Activated T-cell treated with anti-CD3 and anti-CD28 coated beads for 4 hours (primary cell): ENCODE measurements at regions not wholly inside any gene's neighbourhood (a gene's known extent, or its start where the extent isn't known, plus 50 kb on each side); places are given as distances from the start of the nearest gene placed in this dataset.
"Not testable (repeated sequence)": the region's sequence is repeated elsewhere in the genome, so short reads cannot be mapped to it uniquely, and the experiment has no call there.

Experiments
- DNase-seq: peaks from one replicate; pipeline ENCODE4 v3.0.0-alpha.2; 2020

DNA sequence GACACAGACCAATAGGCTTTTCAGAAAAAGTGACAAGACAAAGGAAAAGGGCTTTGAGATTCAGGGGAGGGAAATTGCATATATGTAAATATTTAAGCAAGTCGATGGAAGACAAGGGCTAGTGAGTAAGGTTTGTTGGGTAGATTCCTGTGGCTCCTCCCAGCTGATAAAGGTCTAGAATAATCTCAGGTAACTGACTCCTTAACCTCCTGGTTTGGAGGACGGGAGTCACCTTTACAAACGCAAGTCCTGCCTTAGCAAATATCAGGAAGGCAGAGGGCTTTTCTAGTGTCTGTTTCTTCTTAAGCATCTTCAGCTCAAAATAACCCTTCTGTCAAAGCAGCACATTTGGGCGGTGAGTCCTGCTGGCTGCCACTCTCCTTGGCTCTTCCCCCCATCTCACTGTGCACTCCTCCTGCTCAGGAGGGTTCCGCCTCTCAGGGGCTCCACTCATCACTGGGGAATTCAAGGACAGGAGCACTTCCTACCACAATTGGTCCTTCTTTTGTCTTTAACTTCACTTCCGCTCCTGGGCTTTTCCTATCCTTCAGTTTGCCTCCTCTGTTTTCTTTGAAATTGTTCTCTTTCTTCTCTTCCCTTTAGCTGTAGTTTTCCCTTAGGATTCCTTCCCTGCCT, 496.3 kb upstream of the KLF6 start:
- no peak for DNase-seq

DNA sequence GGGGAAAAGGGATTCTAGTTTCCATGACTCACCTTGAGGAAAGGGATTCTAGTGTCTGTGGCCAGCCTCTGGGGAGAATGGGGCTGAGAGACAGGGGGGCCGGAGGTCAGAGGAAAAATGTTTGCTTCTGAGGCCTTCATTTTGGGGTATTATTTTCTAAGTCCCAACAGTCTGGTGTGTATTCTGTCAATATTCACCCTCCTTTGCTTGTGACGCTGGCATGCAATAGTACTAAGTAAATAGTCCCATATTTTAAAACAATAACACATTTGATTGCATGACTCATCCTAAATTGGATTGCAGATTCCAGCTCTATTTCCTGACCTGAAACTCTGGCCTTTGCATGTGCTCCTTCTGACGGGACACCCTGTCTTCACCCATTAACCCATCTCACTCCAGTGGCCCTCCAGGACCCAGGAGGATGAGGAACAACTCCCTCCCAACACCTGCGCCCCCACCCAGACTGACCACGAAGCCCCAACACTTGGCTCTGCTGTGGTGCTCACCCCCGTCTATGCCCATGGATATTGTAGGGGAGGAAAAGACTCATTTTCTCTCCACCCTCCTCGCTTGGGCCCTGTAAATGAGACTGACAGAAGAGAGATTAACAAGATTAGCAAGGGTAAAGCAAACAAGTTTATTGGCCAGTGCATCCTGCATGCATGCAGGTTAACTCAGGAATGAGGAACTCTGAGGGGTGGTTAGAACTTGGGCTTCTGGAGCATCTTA, 495.6 kb upstream of the KLF6 start:
- DNase-seq: no peak

DNA sequence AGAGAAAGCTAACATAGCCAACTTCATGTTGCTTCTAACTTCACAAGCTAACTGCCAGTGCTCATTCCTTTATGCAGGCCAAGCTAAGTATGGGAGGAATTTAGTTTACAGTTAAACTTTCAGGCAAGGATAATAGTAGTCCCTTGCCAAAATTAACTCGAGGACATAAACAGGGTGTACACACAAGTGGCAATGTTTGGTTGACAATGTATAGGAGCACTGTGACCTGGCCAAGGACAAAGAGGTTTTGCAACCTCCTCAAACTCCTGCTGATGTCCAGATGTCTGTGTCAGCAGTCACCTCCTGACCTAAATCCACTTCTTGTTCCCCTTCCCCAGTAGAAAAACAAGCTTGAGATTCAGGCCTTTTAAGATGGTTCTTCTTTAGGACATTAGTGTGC, 494.6 kb upstream of the KLF6 start:
- no peak for DNase-seq

DNA sequence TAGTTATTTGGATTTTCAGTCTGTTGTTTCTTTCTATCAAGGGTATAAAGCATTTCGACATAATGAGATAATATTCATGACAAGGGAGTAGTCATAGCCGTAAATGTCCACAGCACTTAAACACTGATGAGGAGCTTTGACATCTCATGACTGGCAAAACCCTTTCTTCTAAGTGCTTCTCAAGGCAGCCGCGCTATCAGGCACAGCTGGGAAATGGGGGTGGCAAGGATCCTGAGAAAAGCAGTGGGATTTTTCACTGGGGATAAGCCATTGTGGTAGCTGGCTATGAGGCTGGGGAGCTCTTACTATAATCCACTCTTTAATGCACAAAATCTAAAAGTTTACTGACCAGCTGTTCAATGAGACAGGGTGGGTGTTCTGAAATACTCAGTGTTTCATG, 493.2 kb upstream of the KLF6 start:
- no peak for DNase-seq

DNA sequence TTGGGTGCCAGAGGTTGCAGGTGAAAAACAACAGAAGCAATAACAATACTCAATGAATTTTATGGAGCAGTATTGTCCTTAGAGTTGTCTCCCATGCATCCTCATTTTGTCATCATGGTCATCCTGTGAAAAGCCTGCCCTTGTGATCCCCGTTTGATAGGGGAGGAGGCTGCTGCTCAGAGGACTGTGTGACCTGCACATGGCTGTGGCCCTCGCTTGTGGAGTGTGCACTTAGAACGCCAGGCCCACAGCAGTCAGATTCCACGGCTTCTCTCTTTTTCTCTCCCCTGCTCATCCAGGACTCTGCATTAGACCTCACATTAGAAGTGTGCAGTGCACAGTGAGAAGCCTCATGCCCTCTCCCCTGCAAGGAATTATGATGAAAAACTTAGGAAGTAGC, 491.1 kb upstream of the KLF6 start:
- no peak for DNase-seq

DNA sequence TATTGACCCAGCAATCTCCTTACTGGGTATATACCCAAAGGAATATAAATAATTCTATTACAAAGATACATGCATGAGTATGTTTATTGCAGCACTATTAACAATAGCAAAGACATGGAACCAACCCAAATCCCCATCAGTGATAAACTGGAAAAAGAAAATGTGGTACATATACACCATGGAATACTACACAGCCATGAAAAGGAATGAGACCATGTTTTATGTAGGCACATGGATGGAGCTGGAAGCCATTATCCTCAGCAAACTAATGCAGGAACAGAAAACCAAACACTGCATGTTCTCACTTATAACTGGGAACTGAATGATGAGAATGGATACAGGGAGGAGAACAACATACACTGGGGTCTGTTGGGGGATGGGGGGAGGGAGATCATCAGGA, 489.7 kb upstream of the KLF6 start:
- not testable (repeated sequence) for DNase-seq

DNA sequence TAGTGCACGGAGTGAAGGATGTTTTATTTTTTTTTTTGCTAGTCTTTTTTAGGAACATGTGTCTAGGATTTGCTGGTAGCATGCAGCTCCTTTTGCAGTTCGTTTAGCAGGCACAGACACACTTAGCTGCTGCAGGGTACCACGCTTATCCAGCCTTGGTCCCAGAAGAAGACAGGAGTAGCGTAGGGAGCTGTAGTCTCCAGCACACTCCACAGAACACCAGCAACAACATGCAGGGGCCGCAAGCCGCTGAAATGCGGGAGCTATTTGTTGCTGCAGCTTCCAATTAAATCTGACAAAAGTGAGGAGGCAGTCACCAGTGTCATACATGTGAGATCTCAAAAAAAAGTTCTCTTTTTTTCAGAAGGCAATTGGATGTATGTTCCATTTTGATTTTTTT, 486.2 kb upstream of the KLF6 start:
- no peak for DNase-seq

DNA sequence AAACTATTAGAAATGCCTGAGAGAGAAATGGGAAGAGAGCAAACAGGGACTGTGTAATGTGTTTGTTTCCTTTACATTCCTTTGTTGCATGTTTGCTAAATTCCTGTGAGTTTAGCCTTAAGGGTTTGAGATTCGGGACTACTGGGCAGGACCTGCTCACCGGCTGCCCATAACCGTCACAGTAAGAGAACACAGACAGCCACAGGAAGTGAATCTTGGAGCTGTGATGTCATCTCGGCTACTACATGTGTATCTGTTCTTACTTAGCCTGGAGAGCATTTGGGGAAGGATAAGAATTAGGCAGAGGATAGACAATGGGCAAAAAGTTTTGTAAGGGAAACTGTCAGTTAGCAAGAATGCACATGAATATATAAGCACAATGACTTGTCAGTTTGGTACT, 485.1 kb upstream of the KLF6 start:
- DNase-seq: no peak

DNA sequence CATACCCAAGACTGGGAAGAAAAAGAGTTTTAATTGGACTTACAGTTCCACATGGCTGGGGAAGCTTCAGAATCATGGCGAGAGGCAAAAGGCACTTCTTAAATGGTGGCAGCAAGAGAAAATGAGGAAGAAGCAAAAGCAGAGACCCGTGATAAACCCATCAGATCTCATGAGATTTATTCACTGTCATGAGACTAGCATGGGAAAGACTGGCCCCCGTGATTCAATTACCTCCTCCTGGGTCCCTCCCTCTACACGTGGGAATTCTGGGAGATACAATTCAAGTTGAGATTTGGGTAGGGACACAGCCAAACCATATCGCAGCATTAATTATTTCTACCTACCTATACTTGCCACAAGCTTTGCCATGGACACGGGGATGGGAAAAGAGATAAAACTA, 483.5 kb upstream of the KLF6 start:
- DNase-seq: not testable (repeated sequence)

DNA sequence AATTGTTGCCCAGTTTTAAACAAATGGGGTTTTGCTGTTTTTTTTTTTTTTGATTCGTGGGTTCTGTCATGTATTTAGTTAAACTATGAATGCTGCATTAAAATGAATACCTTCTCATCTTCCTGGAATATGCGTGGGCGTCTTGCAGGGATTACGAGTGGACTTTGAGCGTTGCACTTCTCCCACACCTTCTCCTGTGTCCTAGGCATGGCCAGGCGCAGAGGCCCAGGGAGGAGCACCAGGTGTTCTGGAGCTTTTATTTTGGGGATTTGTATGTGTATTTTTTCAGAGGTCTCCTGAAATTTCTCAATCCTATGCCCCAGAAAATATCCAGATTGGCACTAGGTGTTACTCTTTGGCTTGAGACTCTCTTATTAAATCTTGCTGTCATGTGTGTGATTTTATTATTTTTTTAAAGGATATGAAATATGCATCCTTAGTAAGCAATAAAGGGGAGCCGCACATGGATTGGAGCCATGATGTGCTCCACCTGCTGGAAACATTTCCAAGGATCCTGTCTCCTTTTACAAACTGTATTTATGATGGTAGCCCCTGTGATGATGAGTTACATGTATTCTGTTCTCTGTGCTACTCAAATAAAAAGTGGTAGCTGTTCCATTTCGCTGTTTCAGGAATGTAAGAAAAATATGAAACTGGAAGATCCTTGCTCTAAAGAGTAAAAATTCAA, 482.2 kb upstream of the KLF6 start:
- no peak for DNase-seq

DNA sequence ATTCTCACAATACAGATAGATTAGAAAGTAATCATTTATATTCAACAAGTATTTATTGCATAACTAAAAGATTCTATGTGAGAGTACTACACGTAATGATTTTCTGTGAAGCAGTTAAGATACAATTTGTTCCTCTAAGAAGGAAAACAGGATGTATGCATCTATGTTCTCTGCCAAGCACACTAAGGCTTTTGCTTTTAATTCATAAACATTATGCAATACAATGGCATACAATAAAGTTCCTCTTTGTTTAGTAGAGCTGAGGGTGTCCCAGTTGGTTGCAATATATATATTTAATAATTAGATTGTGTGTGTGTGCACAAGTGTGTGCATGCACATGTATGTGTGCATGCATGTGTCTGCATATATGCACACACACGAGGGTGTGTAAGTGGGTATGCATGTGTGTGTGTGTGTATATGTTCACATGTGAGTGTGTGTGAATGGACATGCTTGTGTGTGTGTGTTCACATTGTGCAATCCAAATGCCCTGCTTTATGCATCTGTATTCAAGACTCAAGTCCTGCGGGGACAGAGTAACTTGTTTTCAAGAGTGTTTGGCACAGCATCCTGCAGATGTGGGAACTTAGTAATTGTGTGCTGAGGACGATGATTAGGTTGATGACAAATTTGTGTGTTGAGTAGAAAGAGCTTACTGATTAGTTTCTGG, 481.5 kb upstream of the KLF6 start:
- DNase-seq: no peak

DNA sequence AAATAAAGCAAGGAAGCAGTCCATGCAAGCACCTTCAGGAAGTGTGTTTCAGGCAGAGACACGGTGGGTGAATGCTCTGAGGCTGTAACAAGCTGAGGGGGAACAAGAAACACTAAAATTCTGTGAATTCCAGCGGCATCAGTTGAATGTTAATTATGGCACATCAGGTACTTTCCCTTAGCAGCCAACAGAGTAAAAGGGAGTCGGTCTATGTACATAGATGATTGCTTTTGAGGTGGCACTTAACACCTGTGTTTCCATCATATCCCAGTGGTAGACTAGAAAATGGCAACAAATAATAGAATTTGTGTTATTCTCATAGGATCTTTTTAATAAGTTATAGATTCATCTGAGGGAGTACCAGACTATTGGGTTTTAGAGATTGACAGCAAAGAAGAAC, 481.0 kb upstream of the KLF6 start:
- no peak for DNase-seq

DNA sequence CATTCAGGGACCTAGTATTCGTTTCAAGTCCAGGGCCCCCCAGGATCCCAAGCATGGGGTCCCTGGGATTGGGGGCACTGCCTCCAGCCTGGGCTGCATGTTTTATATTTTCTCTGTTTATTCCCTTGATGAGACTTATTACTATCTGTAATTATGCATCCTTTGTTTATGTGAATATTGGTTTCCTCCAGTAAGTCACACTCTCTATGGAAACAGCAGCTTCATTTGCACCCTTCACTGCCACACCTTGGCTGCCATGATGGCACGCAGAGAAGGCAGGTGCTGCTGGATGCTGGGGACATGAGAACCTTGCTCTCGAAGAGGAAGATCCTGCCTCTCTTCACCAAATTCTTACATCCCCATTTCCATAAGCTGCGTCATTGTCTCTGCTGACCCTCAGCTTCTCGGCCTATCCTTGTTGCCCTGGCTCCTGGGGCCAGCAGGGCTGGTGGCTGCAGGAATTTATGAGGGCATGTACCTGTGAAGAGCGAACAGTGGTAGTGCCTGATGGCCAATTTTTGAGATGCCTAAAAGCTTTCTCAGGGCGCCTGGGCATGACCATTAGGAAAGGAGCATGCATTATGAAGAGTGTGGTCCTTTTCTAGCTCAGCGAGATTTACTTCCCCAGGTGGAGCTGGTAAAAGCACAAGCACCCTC, 479.3 kb upstream of the KLF6 start:
- DNase-seq: no peak

DNA sequence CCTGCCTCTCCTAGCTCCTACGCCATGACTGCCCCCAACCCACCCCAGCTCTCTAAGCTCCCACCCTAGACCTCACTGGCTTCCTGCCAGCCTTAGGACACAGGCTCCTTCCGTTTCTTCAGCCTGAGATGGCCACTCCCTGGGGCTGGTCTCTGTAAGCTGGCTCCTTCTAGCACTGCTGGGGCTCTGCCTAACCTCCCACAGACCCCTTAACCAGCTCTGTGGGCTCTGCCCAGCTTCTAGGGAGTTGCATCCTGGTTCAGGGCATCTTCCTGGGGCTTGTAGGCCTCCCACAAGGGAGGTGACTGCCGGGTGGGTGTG, 478.6 kb upstream of the KLF6 start:
- DNase-seq: no peak

DNA sequence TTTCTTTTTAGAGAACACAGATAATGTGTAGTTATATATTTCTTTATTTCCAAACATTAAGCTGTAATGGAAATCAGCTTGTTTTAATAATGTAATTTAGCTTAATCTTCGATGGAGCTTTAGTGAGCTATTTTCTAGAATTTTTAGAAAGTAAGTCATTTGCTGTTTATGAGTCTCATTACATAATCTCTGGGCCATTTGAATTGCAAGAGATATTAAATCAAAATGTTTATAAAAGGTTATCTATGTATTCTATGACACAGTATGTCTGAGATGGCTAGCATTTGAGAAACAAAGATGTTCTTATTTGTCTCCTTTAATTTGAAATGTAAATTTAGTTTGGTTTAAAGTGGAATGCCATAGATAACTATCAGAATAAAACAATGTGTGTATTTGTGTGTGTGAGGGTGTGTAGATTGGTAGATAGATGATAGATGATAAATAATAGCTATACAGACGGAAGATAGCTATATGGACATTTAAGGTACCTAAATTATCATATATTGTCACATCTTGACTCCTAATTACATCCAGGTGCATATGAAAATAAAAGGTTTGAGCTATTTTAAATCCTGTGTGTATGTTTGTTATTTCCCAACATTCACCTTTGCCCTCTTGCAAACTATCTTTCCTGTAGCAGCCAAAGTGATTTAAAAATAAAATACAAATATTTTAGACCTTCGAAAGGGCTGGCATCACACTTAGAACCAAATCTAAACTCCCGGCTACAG, 478.0 kb upstream of the KLF6 start:
- DNase-seq: no peak

DNA sequence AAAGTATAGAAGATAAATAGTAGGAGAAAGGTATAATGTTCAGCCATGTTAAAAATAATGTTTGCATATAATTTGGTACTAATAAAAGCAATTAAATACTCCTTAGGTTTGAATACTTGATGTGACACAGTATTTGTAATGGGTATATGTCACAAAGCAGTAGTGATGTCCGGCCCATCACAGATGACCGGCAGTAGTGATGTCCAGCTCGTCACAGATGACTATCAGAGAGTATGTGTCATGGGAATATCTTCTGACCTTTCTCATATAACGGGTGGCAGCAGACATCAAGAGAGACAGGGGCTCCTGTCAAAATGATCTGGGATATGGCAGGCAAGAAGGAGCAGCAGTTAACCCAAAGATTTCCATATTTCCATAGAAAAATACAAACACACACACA, 477.4 kb upstream of the KLF6 start:
- no peak for DNase-seq

DNA sequence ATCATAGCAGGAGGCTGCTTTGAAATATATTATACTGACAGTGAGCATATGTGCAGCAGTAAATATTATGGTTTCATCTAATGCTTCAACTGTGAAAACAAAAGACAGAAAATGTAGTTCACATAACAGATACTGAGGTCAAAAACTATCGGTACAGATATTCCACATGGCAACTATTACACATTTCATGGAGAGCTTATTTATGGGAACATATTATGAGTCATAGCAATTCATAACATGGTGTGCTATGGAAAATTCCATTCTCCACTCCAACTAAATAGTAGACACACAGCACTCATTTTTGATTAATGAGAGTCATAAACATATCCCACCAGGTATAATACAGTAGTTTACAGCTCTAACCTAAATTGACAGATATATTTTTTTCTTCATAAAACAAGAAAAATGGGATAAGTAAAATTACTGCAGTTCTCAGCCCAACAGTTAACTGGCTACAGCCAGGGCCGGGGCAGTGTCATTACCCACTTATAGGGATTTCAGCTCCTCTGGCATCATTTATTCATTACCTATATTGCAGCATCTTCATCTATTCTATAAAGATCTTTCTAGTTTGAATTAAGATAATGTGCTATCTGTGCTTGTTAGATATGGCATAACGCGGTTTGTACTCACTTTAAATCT, 475.6 kb upstream of the KLF6 start:
- no peak for DNase-seq

DNA sequence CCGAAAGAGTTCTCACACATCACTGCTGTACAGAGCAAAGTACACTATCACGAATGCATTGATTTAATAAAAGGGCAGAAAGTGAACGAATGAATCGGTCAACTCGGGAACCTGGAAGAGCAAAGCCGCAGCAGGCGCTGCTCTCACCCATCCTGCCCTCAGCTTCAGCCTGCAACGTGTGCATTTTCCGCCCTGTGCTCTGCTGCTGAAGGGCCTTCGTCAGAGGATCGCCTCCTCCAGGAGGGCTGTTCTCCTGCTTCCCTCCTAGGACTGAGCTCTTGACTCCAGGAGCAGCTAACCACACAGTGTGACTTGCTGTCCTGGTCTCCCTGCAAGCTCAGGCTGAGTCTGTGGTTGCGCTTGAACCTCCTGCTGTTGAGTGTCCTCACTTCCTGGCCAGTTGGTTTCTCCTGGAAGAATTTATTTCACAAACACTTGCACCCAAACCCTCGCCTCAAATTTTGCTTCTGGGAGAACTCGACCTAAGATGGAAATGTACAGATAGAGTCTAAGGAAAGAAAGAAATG, 473.0 kb upstream of the KLF6 start:
- DNase-seq: no peak

DNA sequence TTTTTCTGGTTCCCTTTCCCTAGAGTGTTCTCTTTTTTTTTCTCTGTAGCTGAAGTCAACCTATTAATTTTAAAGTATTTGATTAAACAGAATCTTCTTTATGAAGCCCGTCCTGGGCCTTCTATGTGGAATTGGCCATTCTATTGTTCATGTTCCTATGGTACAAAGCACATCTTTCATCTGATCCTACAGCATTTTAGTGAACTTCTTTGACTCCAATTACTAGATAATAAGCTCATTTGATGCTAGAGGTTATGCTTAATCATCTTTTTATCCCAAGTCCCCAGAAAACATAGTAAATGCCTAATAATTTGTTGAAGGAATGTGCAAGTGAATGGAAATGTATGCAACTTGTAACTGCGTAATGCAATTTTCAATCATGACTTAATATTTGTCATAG, 472.0 kb upstream of the KLF6 start:
- DNase-seq: no peak

DNA sequence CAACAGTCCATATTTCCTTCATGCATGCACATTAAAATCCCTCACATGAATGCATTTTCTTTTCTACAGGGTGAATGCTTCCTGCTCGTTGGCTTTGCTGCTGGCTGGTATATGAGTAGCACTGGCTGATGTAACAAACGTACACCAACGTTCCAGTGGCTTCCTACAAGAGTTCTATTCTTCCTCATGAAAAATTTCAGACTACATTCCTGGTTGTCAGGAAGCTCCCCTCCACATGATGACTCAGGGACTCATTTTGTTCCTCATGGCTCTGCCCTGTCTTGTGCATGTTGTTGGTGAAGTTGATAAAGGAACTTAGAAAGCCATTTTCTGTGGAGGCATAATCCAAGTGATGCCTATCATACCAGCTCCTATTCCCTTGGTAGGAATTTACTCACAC, 470.7 kb upstream of the KLF6 start:
- no peak for DNase-seq

DNA sequence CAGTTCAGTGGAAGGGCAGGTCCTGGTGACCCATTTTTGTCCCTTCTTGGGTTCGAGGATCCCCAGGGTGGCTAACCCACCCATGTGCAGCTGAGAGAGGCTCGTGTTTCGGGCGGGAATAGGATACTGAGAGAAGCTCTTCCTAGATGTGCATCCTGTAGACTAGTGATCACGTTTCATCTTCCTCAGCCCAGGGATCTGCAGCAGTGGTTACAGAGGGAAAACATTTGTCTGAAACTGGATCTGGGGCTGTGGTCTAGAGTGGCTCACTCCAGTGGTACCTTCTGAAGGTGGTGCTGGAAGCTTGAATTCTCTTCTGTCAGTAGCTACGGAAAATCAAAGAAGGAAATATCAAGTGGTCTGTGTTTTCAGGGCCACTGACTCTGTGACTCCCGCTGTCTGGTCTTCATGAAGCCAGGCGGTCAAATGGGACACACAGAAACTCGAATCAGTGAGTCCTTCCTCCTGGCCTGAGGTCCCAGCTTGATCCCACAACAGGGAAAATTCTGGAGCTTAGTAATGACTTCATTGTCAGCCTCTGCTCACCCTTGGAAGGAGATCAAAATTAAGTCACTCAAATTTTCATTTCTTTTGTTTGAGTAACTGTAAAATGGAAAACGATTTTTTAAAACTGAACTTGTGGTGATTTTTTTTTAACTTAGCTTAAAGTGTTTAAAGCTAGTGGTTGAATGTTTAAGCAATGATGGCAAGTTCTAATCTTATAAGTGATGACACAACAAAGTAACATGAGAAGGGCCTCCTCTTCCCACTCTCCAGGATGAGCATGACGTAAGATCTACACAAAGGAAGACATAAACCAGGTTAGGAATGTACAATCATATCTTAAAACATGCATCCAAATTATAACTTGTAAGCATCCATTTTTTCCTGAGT, 469.3 kb upstream of the KLF6 start:
- DNase-seq: no peak
